PFSK-1 (cell line): ENCODE measurements at regions not wholly inside any gene's neighbourhood (a gene's known extent, or its start where the extent isn't known, plus 50 kb on each side); places are given as distances from the start of the nearest gene placed in this dataset.

Experiments
- FOXP2 ChIP-seq: optimal IDR thresholded peaks from 2 replicates; pipeline ENCODE3; 2011; ENCODE audit warnings: borderline replicate concordance, control low read depth, inconsistent platforms; ENCODE audit not compliant: insufficient read depth; ENCODE audit errors: extremely low read length, extremely low read depth
- POLR2AphosphoS5 ChIP-seq: IDR thresholded peaks from 2 replicates; pipeline ENCODE4 v1.6.1; 2012; ENCODE audit warnings: low read depth, mild to moderate bottlenecking, control low read depth, low read length, moderate library complexity
- SIN3A ChIP-seq: IDR thresholded peaks from 2 replicates; pipeline ENCODE4 v1.6.1; 2012; ENCODE audit warnings: mild to moderate bottlenecking, low read length, moderate library complexity, borderline replicate concordance; ENCODE audit not compliant: insufficient read depth
- TAF1 ChIP-seq: IDR thresholded peaks from 2 replicates; pipeline ENCODE4 v1.6.1; 2012; ENCODE audit warnings: low read length, control low read depth, borderline replicate concordance; ENCODE audit not compliant: insufficient read depth
- TF ChIP-seq, protein P1 (sequence below), 2 experiments: IDR thresholded peaks; 2 replicates each; pipeline versions ENCODE4 v1.6.1 to v1.8.0; 2011 to 2012; ENCODE audit warnings: low read depth in 2 of 2, low read length in 2 of 2, control low read depth in 1 of 2, inconsistent platforms in 1 of 2, mild to moderate bottlenecking in 1 of 2, moderate library complexity in 1 of 2; ENCODE audit not compliant: insufficient read depth in 1 of 2

- TF ChIP-seq, protein P1, sequence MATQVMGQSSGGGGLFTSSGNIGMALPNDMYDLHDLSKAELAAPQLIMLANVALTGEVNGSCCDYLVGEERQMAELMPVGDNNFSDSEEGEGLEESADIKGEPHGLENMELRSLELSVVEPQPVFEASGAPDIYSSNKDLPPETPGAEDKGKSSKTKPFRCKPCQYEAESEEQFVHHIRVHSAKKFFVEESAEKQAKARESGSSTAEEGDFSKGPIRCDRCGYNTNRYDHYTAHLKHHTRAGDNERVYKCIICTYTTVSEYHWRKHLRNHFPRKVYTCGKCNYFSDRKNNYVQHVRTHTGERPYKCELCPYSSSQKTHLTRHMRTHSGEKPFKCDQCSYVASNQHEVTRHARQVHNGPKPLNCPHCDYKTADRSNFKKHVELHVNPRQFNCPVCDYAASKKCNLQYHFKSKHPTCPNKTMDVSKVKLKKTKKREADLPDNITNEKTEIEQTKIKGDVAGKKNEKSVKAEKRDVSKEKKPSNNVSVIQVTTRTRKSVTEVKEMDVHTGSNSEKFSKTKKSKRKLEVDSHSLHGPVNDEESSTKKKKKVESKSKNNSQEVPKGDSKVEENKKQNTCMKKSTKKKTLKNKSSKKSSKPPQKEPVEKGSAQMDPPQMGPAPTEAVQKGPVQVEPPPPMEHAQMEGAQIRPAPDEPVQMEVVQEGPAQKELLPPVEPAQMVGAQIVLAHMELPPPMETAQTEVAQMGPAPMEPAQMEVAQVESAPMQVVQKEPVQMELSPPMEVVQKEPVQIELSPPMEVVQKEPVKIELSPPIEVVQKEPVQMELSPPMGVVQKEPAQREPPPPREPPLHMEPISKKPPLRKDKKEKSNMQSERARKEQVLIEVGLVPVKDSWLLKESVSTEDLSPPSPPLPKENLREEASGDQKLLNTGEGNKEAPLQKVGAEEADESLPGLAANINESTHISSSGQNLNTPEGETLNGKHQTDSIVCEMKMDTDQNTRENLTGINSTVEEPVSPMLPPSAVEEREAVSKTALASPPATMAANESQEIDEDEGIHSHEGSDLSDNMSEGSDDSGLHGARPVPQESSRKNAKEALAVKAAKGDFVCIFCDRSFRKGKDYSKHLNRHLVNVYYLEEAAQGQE (IDR thresholded peaks at IDR 0.05; ENCODE audit: insufficient read depth in 1 of 2, low read depth in 2 of 2, low read length in 2 of 2): no peak
- TF ChIP-seq TAF1: no peak
- TF ChIP-seq SIN3A: no peak
- TF ChIP-seq POLR2AphosphoS5: no peak
Observed at GRCh38 chr6:140209775-140210174, 835.3 kb upstream of the CITED2 start.

DNA sequence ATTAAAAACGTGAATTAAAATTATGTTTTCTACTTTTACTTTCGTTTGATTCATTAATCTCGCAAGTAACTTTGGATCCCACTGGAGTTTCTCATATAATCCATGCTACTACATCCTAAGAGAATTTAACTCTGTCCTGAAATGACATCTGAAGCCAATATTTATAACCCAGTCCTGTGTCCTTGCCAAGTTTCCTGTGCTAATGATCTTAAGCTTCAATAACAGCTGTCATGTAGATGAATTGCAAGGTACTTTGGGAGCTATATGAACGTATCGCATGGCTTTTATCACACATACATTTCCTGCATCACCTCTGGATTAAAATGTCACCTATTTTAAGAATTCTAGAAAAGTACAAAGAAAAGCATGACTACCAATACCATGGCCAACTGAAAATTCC is 833.8 kb upstream of the CITED2 start:
- TF ChIP-seq, protein P1 (IDR thresholded peaks at IDR 0.05; ENCODE audit: insufficient read depth in 1 of 2, low read depth in 2 of 2, low read length in 2 of 2): no peak
- TF ChIP-seq POLR2AphosphoS5 (no peak), TAF1 (no peak), FOXP2 (no peak), SIN3A (no peak)

DNA sequence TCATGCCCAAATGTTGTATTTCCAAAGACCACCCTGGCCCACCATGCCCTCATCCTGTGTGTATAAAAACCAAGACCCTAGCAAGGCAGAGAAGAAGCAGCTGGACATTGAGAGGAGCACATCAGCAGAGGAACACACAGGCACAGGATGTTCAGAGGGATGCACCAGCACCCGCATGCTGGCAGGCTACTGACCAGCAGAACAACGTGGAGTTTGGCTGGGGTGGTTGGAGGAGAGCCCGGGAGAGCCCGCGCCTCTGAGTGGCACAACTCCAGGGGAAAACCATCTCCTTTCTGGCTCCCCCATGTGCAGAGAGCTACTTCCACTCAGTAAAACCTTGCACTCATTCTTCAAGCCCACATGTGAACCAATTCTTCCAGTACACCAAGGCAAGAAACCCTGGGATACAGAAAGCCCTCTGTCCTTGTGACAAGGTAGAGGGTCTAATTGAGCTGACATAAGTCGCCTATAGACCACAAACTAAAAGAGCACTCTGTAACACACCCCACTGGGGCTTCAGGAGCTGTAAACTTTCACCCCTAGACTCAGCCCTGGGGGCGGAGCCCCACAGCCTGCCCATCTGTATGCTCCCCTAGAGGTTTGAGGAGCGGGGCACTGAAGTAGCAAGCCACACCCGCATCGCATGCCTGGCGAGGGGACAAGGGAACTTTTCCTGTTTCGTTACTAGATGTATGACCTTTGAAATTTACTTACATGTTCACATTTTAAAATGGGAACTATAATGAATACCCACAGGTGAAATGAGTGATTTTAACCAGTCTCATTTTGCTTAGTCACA is 831.5 kb upstream of the CITED2 start:
- TF ChIP-seq POLR2AphosphoS5 (no peak), FOXP2 (no peak), TAF1 (no peak), SIN3A (no peak)
- TF ChIP-seq, protein P1 (IDR thresholded peaks at IDR 0.05; ENCODE audit: insufficient read depth in 1 of 2, low read depth in 2 of 2, low read length in 2 of 2): no peak

GRCh38 chr6:140204154-140204553 is 829.7 kb upstream of the CITED2 start:
- TF ChIP-seq SIN3A: no peak
- no peak for TF ChIP-seq TAF1
- TF ChIP-seq, protein P1 (IDR thresholded peaks at IDR 0.05; ENCODE audit: insufficient read depth in 1 of 2, low read depth in 2 of 2, low read length in 2 of 2): no peak
- TF ChIP-seq FOXP2: no peak
- TF ChIP-seq POLR2AphosphoS5: no peak
